ENCODE measurements at regions not wholly inside any gene's neighbourhood (a gene's known extent, or its start where the extent isn't known, plus 50 kb on each side); places are given as distances from the start of the nearest gene placed in this dataset.

- Histone ChIP-seq H3F3A (ENCODE audit: low read length, unreplicated experiment) (no peaks in the 10 kb centered on the region), H3K36me3 (ENCODE audit: low read depth, low read length) (no peaks in the 10 kb centered on the region), H4K20me1 (ENCODE audit: low read length) (no peaks in the 10 kb centered on the region), H3K27ac (ENCODE audit: low read length) (peak overlapping the region; percentile 77), H3K27me3 (ENCODE audit: low read length) (no peaks in the 10 kb centered on the region), H2AFZ (ENCODE audit: low read length) (no peak overlapping the region), H3K9ac (ENCODE audit: low read length) (no peak overlapping the region), H3K9me3 (ENCODE audit: low read length) (no peaks in the 10 kb centered on the region), H3K4me1 (ENCODE audit: insufficient read depth, low read length) (peaks cover 17% of the 10 kb centered on the region), H3K9me2 (replicated peaks; ENCODE audit: low read length) (no peaks in the 10 kb centered on the region; the same call in 1 of the 2 replicates), H3K4me2 (ENCODE audit: low read length) (no peak overlapping the region), H3K4me3 (ENCODE audit: low read length) (no peak overlapping the region), H3K79me2 (ENCODE audit: low read length) (no peaks in the 10 kb centered on the region)
- DNase-seq (no peak), ATAC-seq (no peak)
- TF ChIP-seq, protein P1, sequence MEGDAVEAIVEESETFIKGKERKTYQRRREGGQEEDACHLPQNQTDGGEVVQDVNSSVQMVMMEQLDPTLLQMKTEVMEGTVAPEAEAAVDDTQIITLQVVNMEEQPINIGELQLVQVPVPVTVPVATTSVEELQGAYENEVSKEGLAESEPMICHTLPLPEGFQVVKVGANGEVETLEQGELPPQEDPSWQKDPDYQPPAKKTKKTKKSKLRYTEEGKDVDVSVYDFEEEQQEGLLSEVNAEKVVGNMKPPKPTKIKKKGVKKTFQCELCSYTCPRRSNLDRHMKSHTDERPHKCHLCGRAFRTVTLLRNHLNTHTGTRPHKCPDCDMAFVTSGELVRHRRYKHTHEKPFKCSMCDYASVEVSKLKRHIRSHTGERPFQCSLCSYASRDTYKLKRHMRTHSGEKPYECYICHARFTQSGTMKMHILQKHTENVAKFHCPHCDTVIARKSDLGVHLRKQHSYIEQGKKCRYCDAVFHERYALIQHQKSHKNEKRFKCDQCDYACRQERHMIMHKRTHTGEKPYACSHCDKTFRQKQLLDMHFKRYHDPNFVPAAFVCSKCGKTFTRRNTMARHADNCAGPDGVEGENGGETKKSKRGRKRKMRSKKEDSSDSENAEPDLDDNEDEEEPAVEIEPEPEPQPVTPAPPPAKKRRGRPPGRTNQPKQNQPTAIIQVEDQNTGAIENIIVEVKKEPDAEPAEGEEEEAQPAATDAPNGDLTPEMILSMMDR (conservative IDR thresholded peaks at IDR 0.05; ENCODE audit: low read depth, low read length): no peak
- CTCF ChIA-PET: no interaction called here
- BruUV-seq (replicated peaks): no TSS peak
- POLR2A ChIA-PET (ENCODE audit: unreplicated experiment): no interaction called here
- intact Hi-C loops (cut with micrococcal nuclease): no loop called here
These were observed 88.6 kb downstream of the FOXA2 start for GRCh38 chr20:22495789-22496188.

- TF ChIP-seq, protein P1 (conservative IDR thresholded peaks at IDR 0.05; ENCODE audit: low read depth, low read length): no peak
- TF ChIP-seq EZH2phosphoT487 (IDR thresholded peaks at IDR 0.05; ENCODE audit: borderline replicate concordance, low read length) (no peak), EZH2 (IDR thresholded peaks at IDR 0.05; ENCODE audit: low read length, unreplicated experiment) (no peak)
- ATAC-seq: no peak
- POLR2A ChIA-PET (ENCODE audit: unreplicated experiment): no interaction called here
These were observed 89.2 kb downstream of the FOXA2 start for GRCh38 chr20:22495172-22495571.

GRCh38 chr20:22492497-22492896 lies 91.9 kb downstream of the FOXA2 start:
- no peaks in the 10 kb centered on the region for H3K27me3 ChIP-seq (ENCODE audit: low read length)
- H3K27ac ChIP-seq (ENCODE audit: low read length): no peak overlapping the region
- H3K9ac ChIP-seq (ENCODE audit: low read length): no peak overlapping the region

More at GRCh38 chr20:22495172-22495571, 89.2 kb downstream of the FOXA2 start:
- intact Hi-C loops (cut with micrococcal nuclease): no loop called here
- peaks cover 21% of the 10 kb centered on the region for H3K4me1 ChIP-seq (ENCODE audit: insufficient read depth, low read length)
- no peak overlapping the region for H3K4me3 ChIP-seq (ENCODE audit: low read length)
- no peaks in the 10 kb centered on the region for H3K27me3 ChIP-seq (ENCODE audit: low read length)
- H4K20me1 ChIP-seq (ENCODE audit: low read length): no peaks in the 10 kb centered on the region
- CTCF ChIA-PET: no interaction called here
- H3K79me2 ChIP-seq (ENCODE audit: low read length): no peaks in the 10 kb centered on the region
- H3F3A ChIP-seq (ENCODE audit: low read length, unreplicated experiment): no peaks in the 10 kb centered on the region
- no peak overlapping the region for H3K4me2 ChIP-seq (ENCODE audit: low read length)
- BruUV-seq (replicated peaks): no TSS peak
- H3K9me2 ChIP-seq (replicated peaks; ENCODE audit: low read length): no peaks in the 10 kb centered on the region
- no peak overlapping the region for H3K9ac ChIP-seq (ENCODE audit: low read length)
- H3K27ac ChIP-seq (ENCODE audit: low read length): no peak overlapping the region
- H3K36me3 ChIP-seq (ENCODE audit: low read depth, low read length): no peaks in the 10 kb centered on the region
- no peak overlapping the region for H2AFZ ChIP-seq (ENCODE audit: low read length)
- no peaks in the 10 kb centered on the region for H3K9me3 ChIP-seq (ENCODE audit: low read length)
- no peak for DNase-seq

More at GRCh38 chr20:22492497-22492896, 91.9 kb downstream of the FOXA2 start:
- CTCF ChIA-PET: interaction anchor here (0.6 kb wide), 1 partner anchor 90 kb away, joined by 3 read pairs; no protein-coding TSS in a partner anchor
- H3K4me1 ChIP-seq (ENCODE audit: insufficient read depth, low read length): peaks cover 24% of the 10 kb centered on the region
- intact Hi-C loops (cut with micrococcal nuclease): loop anchor here (5.0 kb wide), 1 partner anchor 105 kb away; no protein-coding TSS in a partner anchor
- no peaks in the 10 kb centered on the region for H3K9me3 ChIP-seq (ENCODE audit: low read length)
- H3K36me3 ChIP-seq (ENCODE audit: low read depth, low read length): no peaks in the 10 kb centered on the region
- no peak overlapping the region for H3K4me3 ChIP-seq (ENCODE audit: low read length)
- ATAC-seq (peak; percentile 63), DNase-seq (peak; percentile 38)
- H4K20me1 ChIP-seq (ENCODE audit: low read length): no peaks in the 10 kb centered on the region
- H3K79me2 ChIP-seq (ENCODE audit: low read length): no peaks in the 10 kb centered on the region
- POLR2A ChIA-PET (ENCODE audit: unreplicated experiment): no interaction called here
- BruUV-seq (replicated peaks): no TSS peak
- no peak overlapping the region for H3K4me2 ChIP-seq (ENCODE audit: low read length)
- H3F3A ChIP-seq (ENCODE audit: low read length, unreplicated experiment): no peaks in the 10 kb centered on the region
- H3K9me2 ChIP-seq (replicated peaks; ENCODE audit: low read length): no peaks in the 10 kb centered on the region
- no peak for TF ChIP-seq EZH2phosphoT487 (IDR thresholded peaks at IDR 0.05; ENCODE audit: borderline replicate concordance, low read length)
- TF ChIP-seq, protein P1 (conservative IDR thresholded peaks at IDR 0.05; ENCODE audit: low read depth, low read length): peak; percentile 31; the same call in 1 of the 2 replicates
- H2AFZ ChIP-seq (ENCODE audit: low read length): no peak overlapping the region

Data from PC-3 (cell line).